ENCODE measurements at regions not wholly inside any gene's neighbourhood (a gene's known extent, or its start where the extent isn't known, plus 50 kb on each side); places are given as distances from the start of the nearest gene placed in this dataset.
"Not testable (repeated sequence)": the region's sequence is repeated elsewhere in the genome, so short reads cannot be mapped to it uniquely, and the experiment has no call there.

GRCh38 chr17:71201639-71202038 is 919.2 kb upstream of the SOX9 start:
- H3K79me2 ChIP-seq (ENCODE audit: low read depth), result no peaks in the 10 kb centered on the region
- no peaks in the 10 kb centered on the region for H4K20me1 ChIP-seq (ENCODE audit: insufficient read depth)
- ChIA-PET CTCF (no interaction called here), POLR2A (ENCODE audit: unreplicated experiment) (no interaction called here)
- no peak for DNase-seq
- TF ChIP-seq EZH2 (IDR thresholded peaks at IDR 0.05; ENCODE audit: low read depth), result no peak
- no peak for TF ChIP-seq CTCF (conservative IDR thresholded peaks at IDR 0.05)
- intact Hi-C loops (cut with micrococcal nuclease; ENCODE audit: unreplicated experiment), result no loop called here
- no peaks in the 10 kb centered on the region for H3K9me3 ChIP-seq (ENCODE audit: insufficient read depth, low read depth)
- H2AFZ ChIP-seq, result no peak overlapping the region
- H3K27ac ChIP-seq, result no peak overlapping the region
- no peaks in the 10 kb centered on the region for H3K4me1 ChIP-seq (replicated peaks; ENCODE audit: insufficient read depth)
- H3K4me2 ChIP-seq, result no peak overlapping the region
- no peaks in the 10 kb centered on the region for H3K36me3 ChIP-seq (ENCODE audit: low read depth)
- no peaks in the 10 kb centered on the region for H3F3A ChIP-seq (ENCODE audit: insufficient read depth, low read depth)
- H3K4me3 ChIP-seq, result no peak overlapping the region
- 0 out of 2 replicates have a peak, but pooled peaks cover 6% of the 10 kb centered on the region for H3K9me2 ChIP-seq (ENCODE audit: insufficient read depth)
- no peaks in the 10 kb centered on the region for H3K27me3 ChIP-seq (ENCODE audit: insufficient read depth, low read depth)
- BruUV-seq (replicated peaks), result no TSS peak

- no peak for DNase-seq
- no peaks in the 10 kb centered on the region for H3F3A ChIP-seq (ENCODE audit: insufficient read depth, low read depth)
- intact Hi-C loops (cut with micrococcal nuclease; ENCODE audit: unreplicated experiment), result no loop called here
- no peak overlapping the region for H3K27ac ChIP-seq
- no peaks in the 10 kb centered on the region for H3K79me2 ChIP-seq (ENCODE audit: low read depth)
- no peaks in the 10 kb centered on the region for H3K4me1 ChIP-seq (replicated peaks; ENCODE audit: insufficient read depth)
- CTCF ChIA-PET, result no interaction called here
- H2AFZ ChIP-seq, result no peak overlapping the region
- no peak overlapping the region for H3K4me2 ChIP-seq
- POLR2A ChIA-PET (ENCODE audit: unreplicated experiment), result no interaction called here
- no peaks in the 10 kb centered on the region for H3K9me3 ChIP-seq (ENCODE audit: insufficient read depth, low read depth)
- 0 out of 2 replicates have a peak, but pooled peaks cover 6% of the 10 kb centered on the region for H3K9me2 ChIP-seq (ENCODE audit: insufficient read depth)
- TF ChIP-seq EZH2 (IDR thresholded peaks at IDR 0.05; ENCODE audit: low read depth) (no peak), CTCF (conservative IDR thresholded peaks at IDR 0.05) (no peak)
- H4K20me1 ChIP-seq (ENCODE audit: insufficient read depth), result no peaks in the 10 kb centered on the region
- H3K36me3 ChIP-seq (ENCODE audit: low read depth), result no peaks in the 10 kb centered on the region
- BruUV-seq (replicated peaks), result no TSS peak
- H3K27me3 ChIP-seq (ENCODE audit: insufficient read depth, low read depth), result no peaks in the 10 kb centered on the region
- no peak overlapping the region for H3K4me3 ChIP-seq
These were observed 918.4 kb upstream of the SOX9 start for GRCh38 chr17:71202449-71202848.

GRCh38 chr17:71203953-71204352 is 916.9 kb upstream of the SOX9 start:
- Histone ChIP-seq H3K9me3 (ENCODE audit: insufficient read depth, low read depth) (0 out of 2 replicates have a peak, but pooled peaks cover 2% of the 10 kb centered on the region), H3K4me2 (no peak overlapping the region), H2AFZ (no peak overlapping the region), H3K4me1 (replicated peaks; ENCODE audit: insufficient read depth) (no peaks in the 10 kb centered on the region), H3K27ac (no peak overlapping the region), H3K4me3 (no peak overlapping the region), H3K27me3 (ENCODE audit: insufficient read depth, low read depth) (no peaks in the 10 kb centered on the region), H3K79me2 (ENCODE audit: low read depth) (no peaks in the 10 kb centered on the region), H3K9me2 (ENCODE audit: insufficient read depth) (0 out of 2 replicates have a peak, but pooled peaks cover 6% of the 10 kb centered on the region), H3F3A (ENCODE audit: insufficient read depth, low read depth) (no peaks in the 10 kb centered on the region), H3K36me3 (ENCODE audit: low read depth) (no peaks in the 10 kb centered on the region), H4K20me1 (ENCODE audit: insufficient read depth) (no peaks in the 10 kb centered on the region)
- ChIA-PET POLR2A (ENCODE audit: unreplicated experiment) (no interaction called here), CTCF (no interaction called here)
- BruUV-seq (replicated peaks), result no TSS peak
- no peak for DNase-seq
- intact Hi-C loops (cut with micrococcal nuclease; ENCODE audit: unreplicated experiment), result no loop called here
- TF ChIP-seq CTCF (conservative IDR thresholded peaks at IDR 0.05) (no peak), EZH2 (IDR thresholded peaks at IDR 0.05; ENCODE audit: low read depth) (no peak)

- intact Hi-C loops (cut with micrococcal nuclease; ENCODE audit: unreplicated experiment), result not testable (repeated sequence)
These were observed 914.9 kb upstream of the SOX9 start for GRCh38 chr17:71205951-71206350.

More at GRCh38 chr17:71205951-71206350, 914.9 kb upstream of the SOX9 start:
- H3K27me3 ChIP-seq (ENCODE audit: insufficient read depth, low read depth); H3K36me3 ChIP-seq (ENCODE audit: low read depth); BruUV-seq (replicated peaks); H3K9me2 ChIP-seq (ENCODE audit: insufficient read depth); H3F3A ChIP-seq (ENCODE audit: insufficient read depth, low read depth); H3K79me2 ChIP-seq (ENCODE audit: low read depth); H3K4me3 ChIP-seq; H4K20me1 ChIP-seq (ENCODE audit: insufficient read depth); H2AFZ ChIP-seq; POLR2A ChIA-PET (ENCODE audit: unreplicated experiment); H3K4me1 ChIP-seq (replicated peaks; ENCODE audit: insufficient read depth); H3K9me3 ChIP-seq (ENCODE audit: insufficient read depth, low read depth); DNase-seq; CTCF ChIA-PET; H3K4me2 ChIP-seq; H3K27ac ChIP-seq: not testable (repeated sequence)

Measured in PC-9 (cell line).